Ovary (tissue), 7 donors: ENCODE measurements at regions not wholly inside any gene's neighbourhood (a gene's known extent, or its start where the extent isn't known, plus 50 kb on each side); places are given as distances from the start of the nearest gene placed in this dataset.

ENCODE experiments used
- DNase-seq, 5 donors: peaks; one replicate each; pipeline ENCODE4 v3.0.0-alpha.2; 2019 to 2020
- H3K27ac ChIP-seq, 2 donors: fragments of 200-600 bp; one replicate each; pipeline versions ENCODE4 v1.5.1 to v1.8.0; 2019 to 2022
- H3K27me3 ChIP-seq: fragments of 200-600 bp; one replicate; pipeline ENCODE4 v1.8.0; 2022
- H3K36me3 ChIP-seq: fragments of 200-600 bp; sonication (generic); one replicate; pipeline ENCODE4 v1.5.1; 2019
- H3K4me1 ChIP-seq: one replicate; pipeline ENCODE4 v1.8.1; 2013; ENCODE audit warnings: mild to moderate bottlenecking, moderate library complexity; ENCODE audit not compliant: insufficient read depth
- H3K4me3 ChIP-seq: fragments of 200-600 bp; sonication (generic); one replicate; pipeline ENCODE4 v1.5.1; 2017
- H3K9me3 ChIP-seq, 2 donors: fragments of 200-600 bp in 1 of 2; sonication (generic) in 1 of 2; one replicate each; pipeline versions ENCODE4 v1.5.1 to v1.8.1; 2013 to 2019; ENCODE audit warnings: mild to moderate bottlenecking in 1 of 2, moderate library complexity in 1 of 2
- EP300 ChIP-seq: sonication (generic); formaldehyde crosslinking; IDR thresholded peaks from one replicate; pipeline ENCODE4 v1.6.1; 2017; ENCODE audit warnings: antibody characterized with exemption
- POLR2A ChIP-seq: fragments of 450-650 bp; IDR thresholded peaks from one replicate; pipeline ENCODE4 v1.6.1; 2017; ENCODE audit warnings: antibody characterized with exemption, mild to moderate bottlenecking, moderate library complexity
- WGBS, 3 donors: extraction: QIAGEN DNeasy Blood & Tissue Kit in 1 of 3; methylation state at CpG; one replicate each; pipeline versions ENCODE4 v1.1.5 to v1.1.7; 2013 to 2017; 5-methylcytosine and 5-hydroxymethylcytosine counted together
- intact Hi-C, 4 donors: fragments of 100-400 bp; cut with DNase I; formaldehyde crosslinking; loops; one replicate each; pipeline versions ENCODE4 v1.11.0 to v1.15.1; 2022 to 2023
- TF ChIP-seq, protein P1 (sequence below), 3 donors: fragments of 450-650 bp in 2 of 3; fragments of 200-600 bp in 1 of 3; IDR thresholded peaks; one replicate each; pipeline versions ENCODE4 v1.5.1 to v1.8.0; 2016 to 2022; ENCODE audit warnings: antibody characterized with exemption in 3 of 3, mild to moderate bottlenecking in 1 of 3
- donor health status: DM: no; HTN: no; CAD: no; lungs with moderate emphysema.
- donor health status: DM: no; HTN: no; CAD: no.
- donor health status: Bipolar disorder and iron deficiency.
- donor health status: DM: no; HTN: no; CAD: no.
- donor health status: DM: yes; HTN: yes; CAD: no.

DNA sequence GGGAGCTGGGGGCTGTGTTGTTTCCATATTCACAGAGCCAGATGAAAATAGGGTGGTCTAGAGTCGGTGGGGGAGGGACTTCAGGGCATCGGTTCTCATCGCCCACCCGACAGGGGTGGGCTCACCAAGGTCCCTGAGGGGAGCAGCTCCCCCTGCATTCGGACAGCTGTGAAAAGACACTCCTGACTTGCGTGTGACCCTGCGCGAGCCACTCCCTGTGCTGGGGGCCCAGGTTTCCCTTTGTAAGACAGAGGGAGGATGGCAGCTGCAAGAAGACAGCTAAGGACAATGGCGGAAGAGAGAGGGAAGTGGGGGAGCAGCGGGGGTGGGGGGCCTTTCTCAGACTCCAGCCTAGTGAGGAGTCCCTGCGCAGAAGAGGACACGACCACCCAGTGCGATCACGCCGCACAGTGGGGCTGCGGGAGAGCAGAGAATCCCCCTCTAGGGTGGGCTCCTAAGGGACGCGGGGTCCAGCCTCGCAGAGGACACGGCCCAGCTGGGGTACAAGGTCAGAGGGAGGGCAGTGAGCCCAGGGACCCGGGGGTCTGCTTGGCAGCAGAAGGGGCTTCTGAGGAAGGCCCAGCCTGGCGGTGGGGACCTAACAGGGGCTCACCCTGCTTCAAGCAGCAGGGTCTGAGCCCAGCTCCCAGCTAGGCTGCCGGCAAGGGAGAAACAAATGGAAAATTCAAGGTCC lies 326.9 kb upstream of the DIO3 start:
- Histone ChIP-seq H3K27me3 (no peaks in the 10 kb centered on the region), H3K36me3 (no peaks in the 10 kb centered on the region), H3K4me1 (no peaks in the 10 kb centered on the region), H3K9me3 (no peaks in the 10 kb centered on the region), H3K4me3 (no peak overlapping the region), H3K27ac (no peak overlapping the region)
- intact Hi-C loops: no loop called here
- DNase-seq: no peak
- no peak for TF ChIP-seq EP300
- no peak for TF ChIP-seq POLR2A
- TF ChIP-seq, protein P1, sequence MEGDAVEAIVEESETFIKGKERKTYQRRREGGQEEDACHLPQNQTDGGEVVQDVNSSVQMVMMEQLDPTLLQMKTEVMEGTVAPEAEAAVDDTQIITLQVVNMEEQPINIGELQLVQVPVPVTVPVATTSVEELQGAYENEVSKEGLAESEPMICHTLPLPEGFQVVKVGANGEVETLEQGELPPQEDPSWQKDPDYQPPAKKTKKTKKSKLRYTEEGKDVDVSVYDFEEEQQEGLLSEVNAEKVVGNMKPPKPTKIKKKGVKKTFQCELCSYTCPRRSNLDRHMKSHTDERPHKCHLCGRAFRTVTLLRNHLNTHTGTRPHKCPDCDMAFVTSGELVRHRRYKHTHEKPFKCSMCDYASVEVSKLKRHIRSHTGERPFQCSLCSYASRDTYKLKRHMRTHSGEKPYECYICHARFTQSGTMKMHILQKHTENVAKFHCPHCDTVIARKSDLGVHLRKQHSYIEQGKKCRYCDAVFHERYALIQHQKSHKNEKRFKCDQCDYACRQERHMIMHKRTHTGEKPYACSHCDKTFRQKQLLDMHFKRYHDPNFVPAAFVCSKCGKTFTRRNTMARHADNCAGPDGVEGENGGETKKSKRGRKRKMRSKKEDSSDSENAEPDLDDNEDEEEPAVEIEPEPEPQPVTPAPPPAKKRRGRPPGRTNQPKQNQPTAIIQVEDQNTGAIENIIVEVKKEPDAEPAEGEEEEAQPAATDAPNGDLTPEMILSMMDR (IDR thresholded peaks at IDR 0.05): no peak
- WGBS, 3 donors: 71 to 76% (median 73%) methylated on average over 23 of the region's 23 CpGs

DNA sequence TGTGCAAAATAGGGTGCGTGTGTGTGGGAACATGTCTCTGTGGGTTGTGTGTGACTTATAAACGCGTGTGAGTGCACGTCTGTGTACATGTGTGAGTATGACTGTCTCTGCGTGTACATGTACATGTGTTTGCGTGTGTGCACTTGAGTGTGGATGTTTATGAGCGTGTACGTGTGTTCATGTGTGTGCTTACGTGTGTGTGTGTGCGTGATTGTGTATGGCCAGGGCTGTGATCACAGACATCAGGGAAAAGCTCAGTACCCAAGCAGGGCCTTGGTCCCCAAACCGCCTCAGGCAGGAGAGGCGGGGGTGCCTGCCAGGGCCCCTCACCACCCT lies 326.3 kb upstream of the DIO3 start:
- intact Hi-C loops: no loop called here

GRCh38 chr14:101235335-101236103 lies 325.8 kb upstream of the DIO3 start:
- intact Hi-C loops: no loop called here
- no peaks in the 10 kb centered on the region for H3K9me3 ChIP-seq
- no peaks in the 10 kb centered on the region for H3K36me3 ChIP-seq
- no peaks in the 10 kb centered on the region for H3K27me3 ChIP-seq
- TF ChIP-seq, protein P1 (IDR thresholded peaks at IDR 0.05): peak in 2 of 3 donors; percentile 26 to 29
- TF ChIP-seq POLR2A: no peak
- TF ChIP-seq EP300: no peak
- WGBS, 3 donors: 74 to 82% (median 79%) methylated on average over 14 to 16 of the region's 16 CpGs
- no peak overlapping the region for H3K27ac ChIP-seq
- no peak overlapping the region for H3K4me3 ChIP-seq
- H3K4me1 ChIP-seq: no peaks in the 10 kb centered on the region
- peak in 2 of 5 donors; percentile 48 to 70 for DNase-seq

More for the DNA sequence above, 326.3 kb upstream of the DIO3 start:
- no peak for DNase-seq
- Histone ChIP-seq H3K27me3 (no peaks in the 10 kb centered on the region), H3K4me1 (no peaks in the 10 kb centered on the region), H3K27ac (no peak overlapping the region), H3K9me3 (no peaks in the 10 kb centered on the region), H3K36me3 (no peaks in the 10 kb centered on the region), H3K4me3 (no peak overlapping the region)
- TF ChIP-seq, protein P1 (IDR thresholded peaks at IDR 0.05): no peak
- no peak for TF ChIP-seq POLR2A
- no peak for TF ChIP-seq EP300
- WGBS, 3 donors: 87 to 91% (median 88%) methylated on average over 10 to 12 of the region's 12 CpGs

DNA sequence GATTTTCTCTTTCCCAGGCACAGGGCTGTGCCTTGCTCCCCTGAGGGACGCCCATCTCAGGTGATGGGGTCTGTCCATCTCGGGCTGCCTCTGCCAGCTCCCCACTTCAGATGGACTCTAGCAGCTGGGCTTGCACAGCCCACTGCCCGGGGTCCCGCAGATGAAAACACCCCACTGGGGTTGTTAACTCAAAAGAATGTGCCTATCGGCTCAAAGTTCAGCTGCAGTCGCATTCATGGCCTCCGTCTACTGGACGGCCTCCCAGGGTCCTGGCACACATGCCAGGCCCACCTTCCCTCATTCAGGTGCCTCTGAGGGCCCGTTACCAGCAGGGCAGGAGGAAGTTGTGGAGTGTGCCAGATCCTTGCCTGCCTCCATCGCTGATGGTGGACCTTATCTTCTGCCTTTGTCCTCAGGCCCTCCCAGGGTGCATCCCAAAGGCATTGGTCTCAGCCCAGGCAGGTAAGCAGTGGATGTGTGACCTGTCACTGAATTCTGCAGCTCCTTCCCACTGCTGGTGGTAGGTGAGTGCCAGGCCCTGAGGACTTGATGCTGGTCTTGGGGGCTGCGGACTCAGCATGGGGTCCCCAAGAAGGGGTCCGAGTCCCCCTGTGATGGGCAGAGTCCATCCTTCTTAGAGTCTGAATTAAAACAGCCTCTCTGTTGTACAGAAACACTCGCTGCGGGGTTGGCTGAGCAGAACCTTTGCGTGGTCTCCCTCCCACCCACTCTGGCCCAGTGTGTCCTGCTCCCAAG lies 324.6 kb upstream of the DIO3 start:
- no peak overlapping the region for H3K4me3 ChIP-seq

More for the DNA sequence above, 324.6 kb upstream of the DIO3 start:
- H3K36me3 ChIP-seq: no peaks in the 10 kb centered on the region
- H3K9me3 ChIP-seq: no peaks in the 10 kb centered on the region
- H3K27me3 ChIP-seq: no peaks in the 10 kb centered on the region
- DNase-seq: no peak
- 91 to 92% (median 91%) methylated on average over 15 of the region's 15 CpGs for WGBS, 3 donors
- intact Hi-C loops: no loop called here
- no peak overlapping the region for H3K27ac ChIP-seq
- TF ChIP-seq POLR2A (no peak), EP300 (no peak)
- TF ChIP-seq, protein P1 (IDR thresholded peaks at IDR 0.05): no peak
- no peaks in the 10 kb centered on the region for H3K4me1 ChIP-seq
